ENCODE measurements at regions not wholly inside any gene's neighbourhood (a gene's known extent, or its start where the extent isn't known, plus 50 kb on each side); places are given as distances from the start of the nearest gene placed in this dataset.
"Not testable (repeated sequence)": the region's sequence is repeated elsewhere in the genome, so short reads cannot be mapped to it uniquely, and the experiment has no call there.

GRCh38 chr12:96085475-96085874 is 50.1 kb upstream of the LTA4H start:
- no peak for DNase-seq (ENCODE audit: low read depth)

- DNase-seq (ENCODE audit: low read depth) = not testable (repeated sequence)
These were observed 50.8 kb upstream of the LTA4H start for GRCh38 chr12:96086190-96086589.

- no peak for DNase-seq (ENCODE audit: low read depth)
These were observed 56.4 kb upstream of the LTA4H start for GRCh38 chr12:96091833-96092232.

GRCh38 chr12:96093543-96094196 is 58.3 kb upstream of the LTA4H start:
- no peak for DNase-seq (ENCODE audit: low read depth)

GRCh38 chr12:96094201-96094600 is 58.8 kb upstream of the LTA4H start:
- DNase-seq (ENCODE audit: low read depth) = no peak

GRCh38 chr12:96098631-96099030 is 63.2 kb upstream of the LTA4H start:
- DNase-seq (ENCODE audit: low read depth) = no peak

- no peak for DNase-seq (ENCODE audit: low read depth)
These were observed 64.0 kb upstream of the LTA4H start for GRCh38 chr12:96099421-96099820.

GRCh38 chr12:96099986-96100385 is 64.6 kb upstream of the LTA4H start:
- DNase-seq (ENCODE audit: low read depth) = no peak

GRCh38 chr12:96101806-96102205 is 66.4 kb upstream of the LTA4H start:
- DNase-seq (ENCODE audit: low read depth) = no peak

GRCh38 chr12:96103067-96103644 is 67.8 kb upstream of the LTA4H start:
- no peak for DNase-seq (ENCODE audit: low read depth)

GRCh38 chr12:96104566-96104965 is 69.2 kb upstream of the LTA4H start:
- no peak for DNase-seq (ENCODE audit: low read depth)

- no peak for DNase-seq (ENCODE audit: low read depth)
These were observed 70.8 kb upstream of the LTA4H start for GRCh38 chr12:96106137-96106536.

- no peak for DNase-seq (ENCODE audit: low read depth)
These were observed 71.8 kb upstream of the LTA4H start for GRCh38 chr12:96107236-96107635.

GRCh38 chr12:96108321-96108720 is 72.9 kb upstream of the LTA4H start:
- no peak for DNase-seq (ENCODE audit: low read depth)

GRCh38 chr12:96108941-96109340 is 73.6 kb upstream of the LTA4H start:
- not testable (repeated sequence) for DNase-seq (ENCODE audit: low read depth)

GRCh38 chr12:96112733-96113132 is 77.3 kb upstream of the LTA4H start:
- DNase-seq (ENCODE audit: low read depth) = no peak

- DNase-seq (ENCODE audit: low read depth) = peak; percentile 20
These were observed 76.7 kb upstream of the ELK3 start for GRCh38 chr12:96117460-96117859.

- no peak for DNase-seq (ENCODE audit: low read depth)
These were observed 73.6 kb upstream of the ELK3 start for GRCh38 chr12:96120359-96121100.

- DNase-seq (ENCODE audit: low read depth) = peak; percentile 62
These were observed 72.9 kb upstream of the ELK3 start for GRCh38 chr12:96121271-96121711.

- DNase-seq (ENCODE audit: low read depth) = not testable (repeated sequence)
These were observed 65.9 kb upstream of the ELK3 start for GRCh38 chr12:96128292-96128691.

- no peak for DNase-seq (ENCODE audit: low read depth)
These were observed 63.6 kb upstream of the ELK3 start for GRCh38 chr12:96130396-96131059.

GRCh38 chr12:96131230-96131788 is 62.9 kb upstream of the ELK3 start:
- DNase-seq (ENCODE audit: low read depth) = no peak
